ENCODE measurements at regions not wholly inside any gene's neighbourhood (a gene's known extent, or its start where the extent isn't known, plus 50 kb on each side); places are given as distances from the start of the nearest gene placed in this dataset.

DNA sequence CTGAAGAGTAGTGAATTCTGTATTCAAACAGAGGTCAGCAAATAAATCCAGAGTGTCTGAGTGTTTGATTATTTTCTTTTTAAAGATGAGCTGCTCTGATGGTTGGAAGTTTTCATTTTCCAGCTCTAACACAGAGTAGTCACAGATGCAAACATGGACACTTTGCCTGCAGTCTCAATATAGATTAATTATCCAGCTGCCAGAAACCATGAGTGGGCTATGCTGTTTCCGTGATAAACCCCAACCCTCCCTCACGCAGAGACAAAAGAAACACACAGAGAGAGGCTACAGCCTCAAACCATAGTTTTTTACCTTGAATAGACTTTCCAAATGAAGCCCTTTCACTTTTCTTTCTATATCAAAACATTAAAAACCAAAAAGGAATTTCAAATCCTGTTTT is 884.7 kb downstream of the DIAPH3 start:
- Histone ChIP-seq H3K4me3 (ENCODE audit: low read length) (no peak overlapping the region), H3K4me2 (ENCODE audit: low read length) (no peak overlapping the region), H3K36me3 (ENCODE audit: insufficient read depth, low read length) (no peaks in the 10 kb centered on the region), H4K20me1 (ENCODE audit: insufficient read depth) (no peaks in the 10 kb centered on the region), H3K27me3 (ENCODE audit: insufficient read depth, low read depth, low read length) (no peaks in the 10 kb centered on the region), H3K9ac (ENCODE audit: low read length) (no peak overlapping the region), H3K9me2 (ENCODE audit: insufficient read depth, low read length) (no peaks in the 10 kb centered on the region), H3F3A (ENCODE audit: insufficient read depth, low read length, poor library complexity, severe bottlenecking) (no peaks in the 10 kb centered on the region), H3K9me3 (ENCODE audit: low read length) (no peaks in the 10 kb centered on the region), H3K79me2 (replicated peaks; ENCODE audit: insufficient read depth, low read length) (no peaks in the 10 kb centered on the region), H3K27ac (ENCODE audit: low read length) (no peak overlapping the region), H2AFZ (ENCODE audit: low read depth, low read length) (no peak overlapping the region)
- TF ChIP-seq TAF1 (IDR thresholded peaks at IDR 0.05; ENCODE audit: low read depth): no peak
- TF ChIP-seq, protein P1, sequence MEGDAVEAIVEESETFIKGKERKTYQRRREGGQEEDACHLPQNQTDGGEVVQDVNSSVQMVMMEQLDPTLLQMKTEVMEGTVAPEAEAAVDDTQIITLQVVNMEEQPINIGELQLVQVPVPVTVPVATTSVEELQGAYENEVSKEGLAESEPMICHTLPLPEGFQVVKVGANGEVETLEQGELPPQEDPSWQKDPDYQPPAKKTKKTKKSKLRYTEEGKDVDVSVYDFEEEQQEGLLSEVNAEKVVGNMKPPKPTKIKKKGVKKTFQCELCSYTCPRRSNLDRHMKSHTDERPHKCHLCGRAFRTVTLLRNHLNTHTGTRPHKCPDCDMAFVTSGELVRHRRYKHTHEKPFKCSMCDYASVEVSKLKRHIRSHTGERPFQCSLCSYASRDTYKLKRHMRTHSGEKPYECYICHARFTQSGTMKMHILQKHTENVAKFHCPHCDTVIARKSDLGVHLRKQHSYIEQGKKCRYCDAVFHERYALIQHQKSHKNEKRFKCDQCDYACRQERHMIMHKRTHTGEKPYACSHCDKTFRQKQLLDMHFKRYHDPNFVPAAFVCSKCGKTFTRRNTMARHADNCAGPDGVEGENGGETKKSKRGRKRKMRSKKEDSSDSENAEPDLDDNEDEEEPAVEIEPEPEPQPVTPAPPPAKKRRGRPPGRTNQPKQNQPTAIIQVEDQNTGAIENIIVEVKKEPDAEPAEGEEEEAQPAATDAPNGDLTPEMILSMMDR (IDR thresholded peaks at IDR 0.05; ENCODE audit: poor library complexity, severe bottlenecking): no peak
- TF ChIP-seq SMC3 (conservative IDR thresholded peaks at IDR 0.05; ENCODE audit: poor library complexity): no peak
- TF ChIP-seq EP300 (conservative IDR thresholded peaks at IDR 0.05; ENCODE audit: poor library complexity, severe bottlenecking): no peak
- TF ChIP-seq RAD21 (conservative IDR thresholded peaks at IDR 0.05): no peak
- no peak for TF ChIP-seq MXI1 (conservative IDR thresholded peaks at IDR 0.05; ENCODE audit: poor library complexity, severe bottlenecking)
- no peak for TF ChIP-seq POLR2AphosphoS5 (IDR thresholded peaks at IDR 0.05)
- no peak for TF ChIP-seq REST (IDR thresholded peaks at IDR 0.05; ENCODE audit: borderline replicate concordance)
- no peak for TF ChIP-seq EZH2 (IDR thresholded peaks at IDR 0.05; ENCODE audit: borderline replicate concordance, insufficient read depth, low read length, poor library complexity, severe bottlenecking)

DNA sequence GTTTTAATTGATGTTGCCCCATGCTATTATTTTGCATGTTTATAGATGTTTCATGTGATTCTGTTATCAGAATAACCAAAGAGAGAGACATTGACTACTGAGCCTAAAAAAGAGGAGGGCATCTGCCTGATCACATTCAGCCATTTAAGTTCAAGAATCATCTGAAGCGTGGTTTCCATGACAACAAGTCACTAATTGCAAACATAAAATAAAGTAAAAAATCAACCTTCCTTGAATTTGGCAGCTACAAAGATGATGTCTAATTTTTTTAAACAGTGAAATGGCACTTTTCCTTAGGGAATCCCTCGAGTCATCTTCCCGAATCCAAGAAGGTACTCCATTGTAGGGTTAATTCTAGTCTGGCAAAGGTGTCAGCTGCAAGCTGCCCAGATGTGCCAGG is 884.2 kb downstream of the DIAPH3 start:
- H3K4me2 ChIP-seq (ENCODE audit: low read length): no peak overlapping the region
- H3K4me3 ChIP-seq (ENCODE audit: low read length): no peak overlapping the region
- no peak overlapping the region for H3K9ac ChIP-seq (ENCODE audit: low read length)
- no peaks in the 10 kb centered on the region for H4K20me1 ChIP-seq (ENCODE audit: insufficient read depth)
- H3K27ac ChIP-seq (ENCODE audit: low read length): no peak overlapping the region
- H3K36me3 ChIP-seq (ENCODE audit: insufficient read depth, low read length): no peaks in the 10 kb centered on the region
- no peaks in the 10 kb centered on the region for H3K9me2 ChIP-seq (ENCODE audit: insufficient read depth, low read length)
- no peak overlapping the region for H2AFZ ChIP-seq (ENCODE audit: low read depth, low read length)
- H3K79me2 ChIP-seq (replicated peaks; ENCODE audit: insufficient read depth, low read length): no peaks in the 10 kb centered on the region
- no peak for TF ChIP-seq SMC3 (conservative IDR thresholded peaks at IDR 0.05; ENCODE audit: poor library complexity)
- TF ChIP-seq EZH2 (IDR thresholded peaks at IDR 0.05; ENCODE audit: borderline replicate concordance, insufficient read depth, low read length, poor library complexity, severe bottlenecking): no peak
- no peak for TF ChIP-seq RAD21 (conservative IDR thresholded peaks at IDR 0.05)
- TF ChIP-seq MXI1 (conservative IDR thresholded peaks at IDR 0.05; ENCODE audit: poor library complexity, severe bottlenecking): no peak
- TF ChIP-seq, protein P1 (IDR thresholded peaks at IDR 0.05; ENCODE audit: poor library complexity, severe bottlenecking): no peak
- TF ChIP-seq TAF1 (IDR thresholded peaks at IDR 0.05; ENCODE audit: low read depth): no peak
- no peak for TF ChIP-seq EP300 (conservative IDR thresholded peaks at IDR 0.05; ENCODE audit: poor library complexity, severe bottlenecking)
- H3K9me3 ChIP-seq (ENCODE audit: low read length): no peaks in the 10 kb centered on the region
- H3K27me3 ChIP-seq (ENCODE audit: insufficient read depth, low read depth, low read length): no peaks in the 10 kb centered on the region
- no peaks in the 10 kb centered on the region for H3F3A ChIP-seq (ENCODE audit: insufficient read depth, low read length, poor library complexity, severe bottlenecking)
